Globus pallidus (tissue), 1 donor: ENCODE measurements at regions not wholly inside any gene's neighbourhood (a gene's known extent, or its start where the extent isn't known, plus 50 kb on each side); places are given as distances from the start of the nearest gene placed in this dataset.

Experiments used
- DNase-seq: peaks from one replicate; pipeline ENCODE4 v3.0.0-alpha.2; 2015; ENCODE audit warnings: low spot score

DNA sequence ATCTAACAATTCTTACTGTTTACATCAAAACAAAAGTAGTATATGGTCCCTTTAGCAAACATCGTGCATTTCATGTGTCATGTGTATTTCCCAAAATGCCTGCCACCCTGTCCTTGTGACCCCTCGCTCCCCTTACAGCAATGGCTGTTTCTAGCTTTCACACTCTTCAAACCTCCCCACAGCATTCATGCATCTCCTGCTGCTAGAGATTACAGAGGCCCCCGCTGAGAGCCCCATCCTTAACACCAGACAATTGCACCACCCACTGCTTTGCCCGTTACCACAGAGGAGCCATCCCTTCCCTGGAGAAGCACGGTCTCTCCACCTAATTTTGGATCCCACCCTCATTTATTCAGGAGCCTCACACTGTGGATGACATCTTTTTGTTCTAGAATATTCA is 149.7 kb upstream of the IRX4 start:
- DNase-seq: no peak

DNA sequence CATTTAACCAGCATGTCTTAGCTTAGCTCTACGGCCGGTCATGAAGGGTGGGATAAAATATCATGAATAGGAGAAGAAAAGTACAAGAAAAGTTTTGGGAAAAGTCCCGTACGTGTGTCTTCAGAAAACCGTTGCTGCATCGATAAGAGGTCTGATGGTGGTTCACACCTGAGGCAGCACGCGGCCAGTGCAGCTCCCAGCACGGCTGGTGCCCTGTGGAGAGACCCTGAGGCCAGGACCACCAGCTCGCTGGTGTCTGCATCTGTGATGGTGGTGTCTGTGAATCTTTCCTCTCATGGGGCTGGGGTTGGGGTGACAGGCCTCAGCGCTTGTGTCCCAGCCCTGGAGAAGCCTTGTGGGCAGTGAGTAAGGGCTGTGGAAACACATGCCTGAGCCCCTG is 148.9 kb upstream of the IRX4 start:
- DNase-seq: no peak

DNA sequence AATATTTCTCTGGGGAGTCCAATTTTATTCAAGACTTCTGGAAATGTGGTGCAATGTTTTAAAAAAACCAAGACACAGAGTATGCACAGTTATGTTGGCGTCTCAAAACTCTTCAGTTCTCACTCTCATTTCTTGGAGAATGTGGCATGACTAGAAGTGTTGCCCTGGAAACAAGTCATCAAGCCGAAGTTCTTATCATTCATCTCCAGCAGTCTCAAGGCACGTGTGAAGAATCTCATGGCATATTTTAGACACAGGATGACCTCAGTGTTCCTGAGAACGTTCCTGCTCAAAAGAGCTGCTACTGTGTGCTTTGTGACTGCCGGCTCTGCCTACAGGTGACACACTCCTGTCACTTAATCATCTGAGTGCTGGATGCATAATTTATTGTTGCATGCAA is 147.4 kb upstream of the IRX4 start:
- DNase-seq: no peak

DNA sequence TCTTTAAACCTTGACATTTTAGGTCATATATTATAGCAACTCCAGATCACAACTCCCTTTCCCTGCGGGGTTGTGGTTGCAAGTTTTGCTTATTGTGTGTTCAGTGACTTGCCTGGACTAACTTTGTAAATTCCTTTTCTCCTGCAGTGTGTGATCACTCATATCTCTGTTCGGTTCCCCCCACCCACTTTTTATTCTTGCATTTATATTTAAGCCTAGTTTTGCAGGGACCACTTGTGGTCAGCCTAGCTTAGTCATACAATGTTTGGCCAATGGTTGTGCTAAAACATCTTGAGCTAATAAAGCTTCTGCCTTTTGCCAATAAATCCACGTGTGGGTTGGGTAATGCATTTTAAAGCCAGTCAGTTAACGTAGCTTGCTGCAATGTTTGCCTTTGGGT is 146.5 kb upstream of the IRX4 start:
- DNase-seq: no peak

GRCh38 chr5:2027790-2028189 is 145.1 kb upstream of the IRX4 start:
- DNase-seq: no peak

DNA sequence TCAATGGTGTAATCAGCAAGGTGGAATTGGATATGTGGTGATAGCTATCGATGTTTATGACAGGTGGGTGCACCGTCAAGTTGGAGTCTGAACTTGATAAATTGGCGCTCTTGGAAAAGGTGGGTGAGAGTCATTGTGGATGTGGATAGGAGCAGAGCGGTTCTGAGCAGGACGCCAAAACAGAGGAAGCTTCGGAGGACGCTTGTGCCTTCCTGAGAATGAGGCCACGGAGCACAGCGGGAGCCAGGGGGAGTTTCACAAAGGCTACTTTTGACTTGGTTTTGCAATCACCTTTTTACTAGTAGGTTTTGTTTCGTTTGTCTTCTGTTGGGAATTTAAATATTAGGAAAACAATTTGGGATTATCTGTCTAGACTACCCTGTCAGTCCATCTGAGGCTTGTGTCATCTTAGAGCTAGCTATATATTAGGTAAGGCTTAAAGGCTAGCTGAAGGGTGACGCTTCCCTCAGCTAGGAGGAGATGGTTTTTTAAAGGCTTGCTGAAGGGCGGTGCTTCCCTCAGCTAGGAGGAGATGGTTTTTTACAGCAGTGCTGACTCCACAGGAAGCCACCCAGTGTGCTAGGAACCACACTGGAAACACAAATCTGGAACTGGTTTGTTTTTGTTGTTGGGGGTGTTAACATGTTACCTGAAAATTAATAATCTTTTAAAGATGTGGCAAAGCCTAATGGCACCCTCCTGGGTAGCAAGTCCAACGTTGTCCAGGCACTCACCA is 142.4 kb upstream of the IRX4 start:
- no peak for DNase-seq

- DNase-seq: no peak
Observed at GRCh38 chr5:2023196-2023595, 140.5 kb upstream of the IRX4 start.

DNA sequence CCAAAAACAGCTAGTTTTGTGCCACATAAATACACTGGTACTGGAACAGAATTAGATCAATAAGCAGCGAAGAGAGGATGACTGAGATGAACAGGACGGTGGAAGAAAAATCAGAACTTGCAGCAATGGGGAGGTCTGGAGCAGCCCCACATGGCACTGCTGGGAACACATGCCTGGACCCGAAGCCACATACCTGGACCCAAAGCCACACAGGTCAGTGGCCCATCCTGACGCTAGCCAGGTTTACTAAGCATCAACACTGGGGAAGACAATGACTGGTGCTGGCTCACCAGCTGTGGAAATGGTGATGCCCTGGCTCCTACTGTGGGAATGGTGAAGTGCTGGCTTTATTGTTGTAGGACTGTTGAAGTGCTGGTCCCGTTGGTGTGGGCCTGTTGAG is 139.7 kb upstream of the IRX4 start:
- no peak for DNase-seq

DNA sequence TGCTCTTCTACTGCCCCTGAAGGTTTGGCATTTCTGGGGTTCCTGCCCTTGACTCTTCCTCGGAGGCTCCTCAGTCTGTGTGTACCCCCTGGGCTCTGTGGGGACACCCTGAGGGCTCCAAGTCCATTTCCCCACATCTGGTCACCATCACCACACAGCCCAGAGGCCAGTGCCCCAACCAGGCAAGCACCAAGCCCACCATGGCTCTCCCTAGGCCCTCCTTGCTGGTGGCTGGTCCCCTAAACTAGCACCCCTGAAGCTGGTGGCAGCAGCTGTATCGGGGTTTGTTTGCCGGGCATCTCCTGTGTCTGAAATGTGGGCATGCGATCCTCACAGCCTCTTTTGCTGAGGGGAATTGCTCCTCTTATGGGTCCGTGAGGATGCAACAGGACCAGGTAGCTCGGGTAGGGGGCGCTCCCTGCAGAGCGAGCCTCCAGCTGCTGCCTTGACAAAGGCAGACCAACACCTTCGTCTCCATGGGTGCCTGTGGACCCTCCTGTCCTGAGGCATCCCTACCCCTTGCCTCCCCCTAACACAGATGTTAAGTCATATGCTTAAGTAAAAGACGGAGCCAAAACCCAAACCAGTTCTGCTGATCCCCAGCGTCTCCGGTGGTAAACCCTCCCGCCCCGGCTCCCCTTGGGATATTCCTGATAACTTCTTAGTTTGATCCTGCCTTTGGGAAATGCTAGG is 138.9 kb upstream of the IRX4 start:
- DNase-seq: no peak

DNA sequence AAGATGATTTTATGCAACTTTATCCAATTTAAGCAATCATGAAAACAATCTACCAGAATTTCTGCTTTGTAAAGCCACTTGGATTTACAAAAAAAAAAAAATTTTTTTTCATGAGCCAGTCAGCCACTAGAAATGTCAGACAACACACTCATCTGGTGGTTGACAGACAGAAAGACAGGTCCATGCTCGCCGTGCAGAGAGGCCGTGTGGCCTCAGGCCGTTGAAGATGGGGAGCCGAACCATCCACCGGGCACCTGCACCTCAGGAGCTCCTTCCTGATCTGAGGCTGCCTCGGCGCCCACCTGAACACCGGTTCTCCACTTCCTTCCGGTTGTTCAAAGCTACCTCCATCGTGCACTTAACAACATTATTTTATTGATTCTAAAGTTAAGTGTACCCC is 138.0 kb upstream of the IRX4 start:
- no peak for DNase-seq

GRCh38 chr5:2019716-2020115 is 137.0 kb upstream of the IRX4 start:
- no peak for DNase-seq

GRCh38 chr5:2018390-2018724 is 135.6 kb upstream of the IRX4 start:
- DNase-seq: no peak

DNA sequence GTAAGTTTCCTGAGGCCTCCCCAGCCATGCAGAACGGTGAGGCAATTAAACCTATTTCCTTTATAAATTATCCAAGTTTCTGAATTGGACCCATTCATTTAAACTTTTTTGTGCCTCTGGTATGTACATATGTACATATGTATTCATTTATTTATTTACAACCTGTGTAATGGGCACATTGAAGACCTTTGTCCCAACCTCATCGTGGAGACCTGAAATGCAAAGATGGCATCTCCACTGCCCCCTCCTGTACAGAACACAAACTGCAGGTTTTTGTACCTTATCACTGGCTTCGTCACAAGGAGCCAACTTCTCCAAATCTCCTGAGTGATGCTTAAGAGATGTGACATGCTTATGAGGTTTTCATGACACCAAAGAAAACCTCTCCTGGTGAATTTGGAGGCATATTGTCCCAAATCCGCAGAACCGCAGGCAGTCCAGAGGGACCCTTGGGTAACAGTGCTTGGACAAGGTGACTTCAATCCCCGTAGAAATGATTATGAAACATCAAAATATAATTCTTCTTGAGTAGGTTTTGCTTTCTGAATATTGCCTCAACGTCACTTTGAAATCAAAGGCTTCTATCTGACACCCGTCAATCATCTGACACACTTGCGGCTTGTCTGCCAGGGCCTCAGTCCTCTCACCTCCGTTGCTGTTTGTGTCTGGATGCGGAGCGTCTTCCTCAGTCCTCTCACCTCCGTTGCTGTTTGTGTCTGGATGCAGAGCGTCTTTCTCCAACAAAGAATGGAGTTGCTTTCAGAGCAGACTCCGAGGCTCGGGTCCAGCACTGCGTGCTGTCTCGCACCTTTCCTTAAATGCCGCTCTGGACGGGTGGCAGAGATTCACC is 135.0 kb upstream of the IRX4 start:
- no peak for DNase-seq

- DNase-seq: no peak
Observed at GRCh38 chr5:2015961-2016360, 133.2 kb upstream of the IRX4 start.

DNA sequence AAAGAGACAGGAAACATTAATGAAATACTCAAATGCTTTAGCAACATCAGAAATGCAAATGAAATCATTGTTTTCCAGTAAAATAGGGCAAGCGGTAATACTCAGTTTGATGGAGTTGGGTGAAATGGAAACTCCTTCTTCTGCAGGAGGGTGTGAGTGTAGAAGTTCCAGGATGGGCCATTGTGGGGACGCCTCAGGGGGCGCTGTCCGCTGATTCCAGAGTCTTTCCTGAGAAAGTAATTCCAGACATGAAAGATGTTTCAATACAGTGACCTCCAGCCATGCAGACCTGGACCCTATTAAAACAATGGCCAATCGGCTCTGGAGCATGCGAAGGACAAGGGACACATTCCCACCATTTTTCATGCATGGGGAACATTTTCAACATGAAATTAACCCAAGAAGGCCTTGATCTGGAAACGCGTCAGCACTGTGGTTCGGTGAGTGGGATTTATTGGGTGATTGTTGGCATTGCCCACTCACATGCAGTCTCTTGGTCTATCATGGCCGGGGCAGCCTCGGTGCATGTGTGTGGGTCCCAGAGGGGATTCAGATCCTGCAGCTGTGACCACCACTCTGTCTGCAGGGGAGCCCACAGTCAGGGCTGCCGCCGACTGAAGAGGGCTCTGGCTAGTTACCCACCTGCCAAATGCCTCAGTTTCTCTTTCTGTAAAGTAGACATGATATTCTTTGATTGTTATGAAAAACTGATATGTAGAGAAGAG is 132.6 kb upstream of the IRX4 start:
- DNase-seq: no peak

GRCh38 chr5:2014058-2014610 is 131.4 kb upstream of the IRX4 start:
- DNase-seq: no peak

DNA sequence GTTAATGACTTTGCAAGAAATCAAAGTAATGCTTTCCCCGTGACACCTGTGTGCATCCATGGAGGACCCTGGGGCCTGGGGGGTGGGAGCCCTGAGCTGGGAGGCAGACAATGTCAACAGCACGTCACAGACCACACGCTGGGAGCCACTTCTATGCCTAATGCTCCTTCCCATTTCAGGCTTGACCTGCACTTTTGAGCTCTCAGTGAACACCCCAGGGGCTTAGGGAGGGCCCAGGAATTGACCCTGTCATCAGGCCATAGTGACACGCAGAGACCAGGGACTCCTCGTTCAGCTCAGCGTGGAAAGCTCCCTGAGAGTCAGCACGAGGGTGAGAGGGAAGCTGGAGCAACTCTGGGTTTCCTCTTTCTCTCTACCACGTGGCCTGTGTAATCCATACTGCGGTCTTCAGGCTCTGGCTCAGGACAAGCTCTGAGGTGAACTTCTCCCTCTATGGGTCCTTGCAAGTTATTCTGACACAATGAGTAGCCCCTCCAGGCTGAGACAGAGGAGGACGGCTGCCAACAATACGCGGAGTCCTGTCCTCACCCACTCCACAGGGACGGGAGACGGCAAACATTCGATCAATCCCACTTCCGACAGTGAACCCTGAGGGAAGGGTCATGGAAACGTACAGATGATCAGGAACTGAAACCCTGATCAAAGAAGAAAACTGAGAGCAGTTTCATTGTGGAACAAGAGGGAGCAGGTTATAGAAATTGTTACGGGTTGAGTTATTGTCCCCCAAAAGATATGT is 130.8 kb upstream of the IRX4 start:
- no peak for DNase-seq

DNA sequence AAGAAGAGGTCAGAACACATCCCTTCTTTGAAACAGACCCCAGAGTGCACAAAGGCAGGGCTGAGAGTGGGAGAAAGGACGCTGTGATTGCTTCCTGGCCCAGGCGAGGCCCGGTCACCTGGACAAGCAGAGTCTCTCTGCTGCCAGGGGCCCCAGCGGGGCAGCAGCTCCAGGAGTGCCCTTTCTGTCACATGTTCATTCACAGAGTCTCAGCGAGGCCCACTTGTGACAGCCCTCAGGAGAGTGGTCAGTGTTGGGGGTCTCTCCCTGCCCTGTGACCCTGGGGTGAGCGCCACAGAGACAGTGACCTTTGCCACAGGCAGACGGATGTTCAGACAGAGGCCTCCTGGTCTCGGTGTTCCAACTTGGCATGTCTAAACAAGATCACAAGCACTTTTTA is 130.2 kb upstream of the IRX4 start:
- DNase-seq: no peak

DNA sequence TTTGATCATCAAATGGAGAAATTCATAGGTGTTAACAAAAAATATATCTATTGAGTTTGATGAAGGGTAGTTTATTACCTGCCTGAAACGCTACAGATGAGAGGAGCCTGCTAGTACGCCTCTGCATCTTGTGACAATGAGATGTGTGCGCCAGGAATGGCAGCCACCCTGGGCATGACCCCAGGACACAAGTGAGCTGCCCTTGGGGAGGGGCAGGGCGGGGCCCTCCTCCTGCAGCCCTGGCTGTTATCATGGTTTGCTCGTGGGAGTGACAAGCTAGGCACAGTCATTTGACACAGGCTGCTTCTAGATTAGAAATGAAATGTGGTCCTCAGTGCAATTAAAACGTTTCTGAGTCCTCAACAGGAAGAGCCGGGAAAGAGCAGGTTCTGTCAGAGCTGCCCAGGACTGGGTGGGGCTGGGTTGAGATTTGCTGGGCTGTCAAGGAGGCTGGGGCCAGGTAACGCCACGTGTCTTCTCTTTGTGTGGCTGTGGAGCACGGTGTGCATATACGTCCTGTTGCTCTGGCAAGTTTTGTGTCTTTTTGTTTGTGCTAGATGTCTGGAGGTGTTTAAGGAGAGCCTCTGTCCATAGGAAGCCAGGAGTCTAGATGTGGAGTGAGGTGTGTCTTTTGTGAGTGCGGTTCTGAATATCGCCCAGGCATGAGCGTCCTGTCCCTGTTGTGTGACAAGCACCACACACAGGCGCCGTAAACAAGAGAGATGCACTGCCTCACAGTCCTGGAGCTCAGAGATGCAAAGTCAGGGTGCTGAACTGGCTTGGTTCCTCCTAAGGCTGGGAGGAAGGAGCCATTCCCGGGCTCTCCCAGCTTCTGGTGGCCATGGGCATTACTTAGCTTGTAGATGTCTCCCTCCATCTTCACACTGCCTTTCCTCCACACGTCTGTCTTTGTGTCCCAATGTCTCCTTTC is 129.0 kb upstream of the IRX4 start:
- DNase-seq: no peak

DNA sequence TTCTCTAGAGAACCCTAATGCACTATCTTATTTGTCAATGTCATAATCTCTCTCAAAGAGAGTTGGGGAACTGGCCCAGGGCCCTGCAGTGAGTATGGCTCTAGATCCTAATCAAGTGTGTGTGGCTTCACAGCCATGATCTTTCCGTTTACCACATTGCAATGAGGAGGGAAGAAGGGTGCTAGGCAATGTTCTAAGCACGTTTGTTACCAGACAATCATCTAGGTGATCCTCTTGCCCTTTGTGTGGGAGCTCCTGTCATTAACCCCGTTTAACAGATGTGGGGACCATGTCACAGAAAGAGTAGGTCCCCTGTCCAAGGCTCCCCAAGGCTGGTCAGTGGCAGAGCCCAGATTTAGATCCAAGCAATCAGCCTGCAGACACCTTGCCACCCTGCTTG is 128.2 kb upstream of the IRX4 start:
- no peak for DNase-seq
